ENCODE measurements at regions not wholly inside any gene's neighbourhood (a gene's known extent, or its start where the extent isn't known, plus 50 kb on each side); places are given as distances from the start of the nearest gene placed in this dataset.

DNA sequence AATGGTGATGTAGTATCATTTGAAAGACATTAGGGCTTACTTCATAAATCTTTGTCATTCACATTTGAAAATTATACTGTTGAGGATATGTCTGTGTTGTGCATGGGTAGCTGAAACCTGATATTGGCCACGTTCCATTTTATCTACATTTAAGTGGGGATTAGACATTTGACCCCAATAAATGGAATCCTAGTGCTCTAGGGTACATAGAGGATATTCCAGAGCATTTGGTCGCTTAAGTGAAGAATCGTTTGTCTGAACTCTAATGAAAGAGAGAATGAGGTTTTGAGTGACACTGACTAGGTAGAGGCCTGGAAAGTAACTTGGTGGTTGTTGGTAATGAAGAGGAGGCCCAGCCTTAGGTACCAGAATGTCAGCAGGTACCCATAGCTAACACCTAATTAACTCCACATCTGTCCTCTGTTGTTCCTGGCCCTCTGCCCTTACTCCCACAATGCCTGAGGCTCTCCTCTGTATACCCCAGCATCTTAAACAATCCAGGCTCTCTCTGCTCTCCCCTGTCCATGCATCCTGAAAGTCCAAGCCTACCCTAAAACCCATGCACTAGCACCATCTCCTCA is 299.5 kb upstream of the KLF3 start:
- no peak for DNase-seq (ENCODE audit: low read depth in 2 of 2)
- TF ChIP-seq, protein P1, sequence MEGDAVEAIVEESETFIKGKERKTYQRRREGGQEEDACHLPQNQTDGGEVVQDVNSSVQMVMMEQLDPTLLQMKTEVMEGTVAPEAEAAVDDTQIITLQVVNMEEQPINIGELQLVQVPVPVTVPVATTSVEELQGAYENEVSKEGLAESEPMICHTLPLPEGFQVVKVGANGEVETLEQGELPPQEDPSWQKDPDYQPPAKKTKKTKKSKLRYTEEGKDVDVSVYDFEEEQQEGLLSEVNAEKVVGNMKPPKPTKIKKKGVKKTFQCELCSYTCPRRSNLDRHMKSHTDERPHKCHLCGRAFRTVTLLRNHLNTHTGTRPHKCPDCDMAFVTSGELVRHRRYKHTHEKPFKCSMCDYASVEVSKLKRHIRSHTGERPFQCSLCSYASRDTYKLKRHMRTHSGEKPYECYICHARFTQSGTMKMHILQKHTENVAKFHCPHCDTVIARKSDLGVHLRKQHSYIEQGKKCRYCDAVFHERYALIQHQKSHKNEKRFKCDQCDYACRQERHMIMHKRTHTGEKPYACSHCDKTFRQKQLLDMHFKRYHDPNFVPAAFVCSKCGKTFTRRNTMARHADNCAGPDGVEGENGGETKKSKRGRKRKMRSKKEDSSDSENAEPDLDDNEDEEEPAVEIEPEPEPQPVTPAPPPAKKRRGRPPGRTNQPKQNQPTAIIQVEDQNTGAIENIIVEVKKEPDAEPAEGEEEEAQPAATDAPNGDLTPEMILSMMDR (IDR thresholded peaks at IDR 0.05; ENCODE audit: low read depth, low read length), result no peak
- H3K4me3 ChIP-seq (replicated peaks in 1 of 2; ENCODE audit: low read depth in 2 of 2, low read length in 2 of 2), result no peak overlapping the region

- TF ChIP-seq, protein P1 (IDR thresholded peaks at IDR 0.05; ENCODE audit: low read depth, low read length), result no peak
- no peak for DNase-seq (ENCODE audit: low read depth in 2 of 2)
- H3K4me3 ChIP-seq (replicated peaks in 1 of 2; ENCODE audit: low read depth in 2 of 2, low read length in 2 of 2), result no peak overlapping the region
Measured at GRCh38 chr4:38365261-38365660, 298.7 kb upstream of the KLF3 start.

DNA sequence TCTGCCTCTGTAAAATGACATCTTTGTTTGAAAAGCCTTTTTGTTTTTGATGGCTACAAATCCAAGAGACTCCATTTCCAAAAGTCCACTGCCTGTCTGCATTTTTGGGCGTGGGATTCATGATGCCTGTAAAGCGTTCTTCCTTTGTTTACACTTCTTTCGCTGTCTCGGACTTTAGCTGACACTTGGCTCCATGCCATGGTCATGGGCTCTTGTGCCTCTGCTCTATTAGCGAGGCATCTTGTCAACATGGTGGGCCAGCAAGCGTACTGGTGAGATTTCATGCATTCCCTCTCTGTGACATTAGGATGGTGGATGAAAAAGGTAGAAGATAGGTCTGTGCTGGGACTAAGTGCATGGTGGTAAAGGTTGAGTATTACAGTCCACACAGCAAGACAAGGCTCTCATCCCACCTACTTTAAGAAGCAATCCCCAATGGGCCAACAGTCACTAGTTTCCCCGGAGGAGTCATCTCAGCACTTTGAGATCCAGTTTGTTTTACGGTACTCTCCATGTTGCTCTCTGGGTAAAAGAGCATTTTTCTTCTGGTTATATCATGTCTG is 298.2 kb upstream of the KLF3 start:
- DNase-seq (ENCODE audit: low read depth in 2 of 2), result no peak
- TF ChIP-seq, protein P1 (IDR thresholded peaks at IDR 0.05; ENCODE audit: low read depth, low read length), result no peak
- no peak overlapping the region for H3K4me3 ChIP-seq (replicated peaks in 1 of 2; ENCODE audit: low read depth in 2 of 2, low read length in 2 of 2)

GRCh38 chr4:38366456-38366855 is 297.5 kb upstream of the KLF3 start:
- TF ChIP-seq, protein P1 (IDR thresholded peaks at IDR 0.05; ENCODE audit: low read depth, low read length), result no peak
- peak in 1 of 2 donors; percentile 70 for DNase-seq (ENCODE audit: low read depth in 2 of 2)
- H3K4me3 ChIP-seq (replicated peaks in 1 of 2; ENCODE audit: low read depth in 2 of 2, low read length in 2 of 2), result no peak overlapping the region

- no peak for DNase-seq (ENCODE audit: low read depth in 2 of 2)
- H3K4me3 ChIP-seq (replicated peaks in 1 of 2; ENCODE audit: low read depth in 2 of 2, low read length in 2 of 2), result no peak overlapping the region
- TF ChIP-seq, protein P1 (IDR thresholded peaks at IDR 0.05; ENCODE audit: low read depth, low read length), result no peak
Measured at GRCh38 chr4:38366997-38367396, 297.0 kb upstream of the KLF3 start.

GRCh38 chr4:38367642-38368174 is 296.3 kb upstream of the KLF3 start:
- peak in 1 of 2 donors; percentile 12 for DNase-seq (ENCODE audit: low read depth in 2 of 2)
- H3K4me3 ChIP-seq (replicated peaks in 1 of 2; ENCODE audit: low read depth in 2 of 2, low read length in 2 of 2), result no peak overlapping the region
- TF ChIP-seq, protein P1 (IDR thresholded peaks at IDR 0.05; ENCODE audit: low read depth, low read length), result no peak

All from cardiac fibroblast (primary cell).